ENCODE measurements at regions not wholly inside any gene's neighbourhood (a gene's known extent, or its start where the extent isn't known, plus 50 kb on each side); places are given as distances from the start of the nearest gene placed in this dataset.

- POLR2A ChIA-PET: no interaction called here
- DNase-seq (ENCODE audit: low read depth, low spot score) (no peak), FAIRE-seq (no peak)
- Histone ChIP-seq H3K4me1 (ENCODE audit: control insufficient read depth, extremely low read depth, insufficient read depth, low read length) (no peaks in the 10 kb centered on the region), H3K27ac (ENCODE audit: insufficient read depth, low read depth, low read length) (no peak overlapping the region), H3K4me3 (replicated peaks in 1 of 3; ENCODE audit: insufficient read depth in 1 of 3, low read depth in 1 of 3, low read length in 3 of 3) (no peak overlapping the region), H3K36me3 (ENCODE audit: control insufficient read depth in 2 of 2, extremely low read depth in 1 of 2, insufficient read depth in 2 of 2, low read length in 2 of 2) (no peaks in the 10 kb centered on the region), H3K9me1 (replicated peaks; ENCODE audit: control insufficient read depth, extremely low read depth, insufficient read depth, low read length) (no peaks in the 10 kb centered on the region), H2AFZ (ENCODE audit: low read depth, low read length) (no peak overlapping the region), H3K79me2 (ENCODE audit: control insufficient read depth, insufficient read depth, low read length) (no peaks in the 10 kb centered on the region), H3K9ac (replicated peaks; ENCODE audit: extremely low read depth, insufficient read depth, low read length) (no peak overlapping the region), H3K9me3 (replicated peaks; ENCODE audit: control insufficient read depth, insufficient read depth, low read length) (peaks cover 5% of the 10 kb centered on the region), H3K4me2 (ENCODE audit: insufficient read depth, low read length) (no peak overlapping the region), H3K27me3 (ENCODE audit: control insufficient read depth in 2 of 2, insufficient read depth in 2 of 2, low read length in 2 of 2) (no peaks in the 10 kb centered on the region), H4K20me1 (replicated peaks; ENCODE audit: control insufficient read depth, extremely low read depth, insufficient read depth, low read length) (no peaks in the 10 kb centered on the region)
- intact Hi-C loops (cut with micrococcal nuclease): no loop called here
- dilution Hi-C loops (cut with MboI; ENCODE audit: extremely low pct_ligation_motif_present, low sequenced_read_pairs): no loop called here
- TF ChIP-seq JUN (IDR thresholded peaks at IDR 0.05; ENCODE audit: borderline replicate concordance, insufficient read depth, insufficient read length, low read depth): no peak
- no peak for TF ChIP-seq EZH2 (IDR thresholded peaks at IDR 0.05; ENCODE audit: borderline replicate concordance, low read depth, low read length, severe bottlenecking)
- TF ChIP-seq FOS (IDR thresholded peaks at IDR 0.05; ENCODE audit: borderline replicate concordance, insufficient read depth, low read length): no peak
- no peak for TF ChIP-seq CTCF (IDR thresholded peaks at IDR 0.05; ENCODE audit: extremely low read depth in 1 of 2, insufficient read depth in 1 of 2, low read depth in 1 of 2, low read length in 2 of 2)
- TF ChIP-seq MYC (IDR thresholded peaks at IDR 0.05; ENCODE audit: low read depth, low read length): no peak
- no peak for TF ChIP-seq GATA2 (IDR thresholded peaks at IDR 0.05; ENCODE audit: insufficient read depth, insufficient read length, low read depth, low read length)
- TF ChIP-seq POLR2AphosphoS5 (IDR thresholded peaks at IDR 0.05; ENCODE audit: insufficient read depth, low read depth, low read length): no peak
- TF ChIP-seq POLR2A (IDR thresholded peaks at IDR 0.05; ENCODE audit: low read depth, low read length): no peak
- TF ChIP-seq MAX (IDR thresholded peaks at IDR 0.05; ENCODE audit: insufficient read depth, insufficient read length): no peak
- BruUV-seq (replicated peaks): no TSS peak
- CTCF ChIA-PET: no interaction called here
Measured at GRCh38 chr1:4494558-4494957, 159.9 kb upstream of the AJAP1 start.
